Neural cell (in vitro differentiated cells): ENCODE measurements at regions not wholly inside any gene's neighbourhood (a gene's known extent, or its start where the extent isn't known, plus 50 kb on each side); places are given as distances from the start of the nearest gene placed in this dataset.
A peak's percentile ranks its signal among the peaks of the same experiment; 100 is the strongest.

Source experiments
- H2AFZ ChIP-seq: fragments of 200-600, 300-800 bp; sonication (generic), shearing (Covaris generic); 2 replicates; pipeline ENCODE4 v1.6.0; 2014; ENCODE audit warnings: low read depth, mild to moderate bottlenecking, antibody characterized with exemption, low read length, moderate library complexity
- H3F3A ChIP-seq: fragments of 200-600 bp; shearing (Covaris generic); 2 replicates; pipeline ENCODE4 v1.6.1; 2016; ENCODE audit warnings: mild to moderate bottlenecking, moderate library complexity, mixed read lengths, antibody characterized with exemption, low read length; ENCODE audit not compliant: insufficient read depth, poor library complexity, severe bottlenecking
- H3K27ac ChIP-seq: fragments of 200-600, 300-800 bp; sonication (generic), shearing (Covaris generic); 2 replicates; pipeline ENCODE4 v1.5.1; 2014; ENCODE audit warnings: mild to moderate bottlenecking, low read length, moderate library complexity
- H3K27me3 ChIP-seq: fragments of 300-800, 200-600 bp; sonication (generic), shearing (Covaris generic); 2 replicates; pipeline ENCODE4 v1.6.0; 2014; ENCODE audit warnings: mild to moderate bottlenecking, low read depth, low read length, moderate library complexity; ENCODE audit not compliant: insufficient read depth
- H3K36me3 ChIP-seq: fragments of 300-800, 200-600 bp; sonication (generic), shearing (Covaris generic); 2 replicates; pipeline ENCODE4 v1.5.1; 2014; ENCODE audit warnings: mild to moderate bottlenecking, antibody characterized with exemption, low read length, moderate library complexity; ENCODE audit not compliant: insufficient read depth
- H3K4me2 ChIP-seq: fragments of 300-800, 200-600 bp; sonication (generic), shearing (Covaris generic); 2 replicates; pipeline ENCODE4 v1.6.0; 2014; ENCODE audit warnings: mild to moderate bottlenecking, low read length
- H3K4me3 ChIP-seq: fragments of 300-800, 200-600 bp; sonication (generic), shearing (Covaris generic); 2 replicates; pipeline ENCODE4 v1.5.1; 2014; ENCODE audit warnings: mild to moderate bottlenecking, low read length, moderate library complexity
- H3K79me2 ChIP-seq: fragments of 200-600 bp; shearing (Covaris generic); replicated peaks from 2 replicates; pipeline ENCODE4 v1.6.0; 2014; ENCODE audit warnings: mild to moderate bottlenecking, low read length, moderate library complexity; ENCODE audit not compliant: insufficient read depth
- H3K9ac ChIP-seq: fragments of 300-800, 200-600 bp; sonication (generic), shearing (Covaris generic); 2 replicates; pipeline ENCODE4 v1.6.1; 2016; ENCODE audit warnings: mild to moderate bottlenecking, low read length, mixed read lengths
- H3K9me2 ChIP-seq: fragments of 200-600 bp; shearing (Covaris generic); 2 replicates; pipeline ENCODE4 v1.6.1; 2016; ENCODE audit warnings: mild to moderate bottlenecking, low read length, mixed read lengths; ENCODE audit not compliant: insufficient read depth
- H3K9me3 ChIP-seq: fragments of 200-600, 300-800 bp; sonication (generic), shearing (Covaris generic); 2 replicates; pipeline ENCODE4 v1.6.1; 2016; ENCODE audit warnings: mild to moderate bottlenecking, mixed run types, low read length, moderate library complexity, mixed read lengths
- H4K20me1 ChIP-seq: fragments of 200-600 bp; shearing (Covaris generic); 2 replicates; pipeline ENCODE4 v1.6.1; 2016; ENCODE audit warnings: mild to moderate bottlenecking, mixed run types; ENCODE audit not compliant: insufficient read depth
- EP300 ChIP-seq: fragments of 450-650 bp; conservative IDR thresholded peaks from 2 replicates; pipeline ENCODE4 v1.6.1; 2014; ENCODE audit warnings: antibody characterized with exemption, mild to moderate bottlenecking, moderate library complexity; ENCODE audit not compliant: poor library complexity, severe bottlenecking
- EZH2 ChIP-seq: fragments of 200-600, 300-800 bp; shearing (Covaris generic), sonication (generic); IDR thresholded peaks from 2 replicates; pipeline ENCODE4 v1.6.1; 2014; ENCODE audit warnings: antibody characterized with exemption, low read length, borderline replicate concordance, mild to moderate bottlenecking; ENCODE audit not compliant: insufficient read depth, poor library complexity, severe bottlenecking
- MXI1 ChIP-seq: fragments of 450-650 bp; conservative IDR thresholded peaks from 2 replicates; pipeline ENCODE4 v1.6.1; 2014; ENCODE audit warnings: antibody characterized with exemption, mild to moderate bottlenecking; ENCODE audit not compliant: poor library complexity, severe bottlenecking
- POLR2AphosphoS5 ChIP-seq: IDR thresholded peaks from 2 replicates; pipeline ENCODE4 v1.6.1; 2012
- RAD21 ChIP-seq: fragments of 450-650 bp; conservative IDR thresholded peaks from 2 replicates; pipeline ENCODE4 v1.6.1; 2014; ENCODE audit warnings: antibody characterized with exemption, mild to moderate bottlenecking, moderate library complexity
- SMC3 ChIP-seq: fragments of 450-650 bp; conservative IDR thresholded peaks from 2 replicates; pipeline ENCODE4 v1.6.1; 2014; ENCODE audit warnings: antibody characterized with exemption, mild to moderate bottlenecking, moderate library complexity; ENCODE audit not compliant: poor library complexity
- TAF1 ChIP-seq: IDR thresholded peaks from 2 replicates; pipeline ENCODE4 v1.6.1; 2012; ENCODE audit warnings: low read depth
- TF ChIP-seq, protein P1 (sequence below): IDR thresholded peaks from 2 replicates; pipeline ENCODE4 v1.6.1; 2012; ENCODE audit warnings: borderline replicate concordance
- TF ChIP-seq, protein P2 (sequence below): fragments of 450-650 bp; IDR thresholded peaks from 2 replicates; pipeline ENCODE4 v1.5.1; 2014; ENCODE audit warnings: antibody characterized with exemption, mild to moderate bottlenecking, moderate library complexity; ENCODE audit not compliant: poor library complexity, severe bottlenecking

DNA sequence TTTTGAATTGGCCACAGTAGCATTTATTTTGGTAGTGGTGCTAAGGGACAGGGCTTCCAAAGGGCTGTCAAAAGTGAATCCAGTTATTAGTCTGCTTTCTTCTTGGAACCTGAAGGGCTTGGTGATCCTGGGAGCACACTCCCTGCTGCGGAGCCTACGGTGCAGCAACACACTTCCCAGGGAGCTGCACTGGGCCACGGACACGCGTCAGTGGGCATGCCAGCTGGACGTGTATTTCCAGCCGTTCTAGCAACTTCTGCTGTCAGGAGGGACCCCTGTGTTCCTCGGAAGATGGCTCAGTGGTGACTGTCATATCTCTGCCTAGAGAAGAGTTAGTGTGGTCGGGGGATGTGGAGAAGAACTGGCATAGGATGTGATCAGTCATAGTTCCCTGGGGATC is 204.6 kb downstream of the SOCS6 start:
- TF ChIP-seq, protein P1, sequence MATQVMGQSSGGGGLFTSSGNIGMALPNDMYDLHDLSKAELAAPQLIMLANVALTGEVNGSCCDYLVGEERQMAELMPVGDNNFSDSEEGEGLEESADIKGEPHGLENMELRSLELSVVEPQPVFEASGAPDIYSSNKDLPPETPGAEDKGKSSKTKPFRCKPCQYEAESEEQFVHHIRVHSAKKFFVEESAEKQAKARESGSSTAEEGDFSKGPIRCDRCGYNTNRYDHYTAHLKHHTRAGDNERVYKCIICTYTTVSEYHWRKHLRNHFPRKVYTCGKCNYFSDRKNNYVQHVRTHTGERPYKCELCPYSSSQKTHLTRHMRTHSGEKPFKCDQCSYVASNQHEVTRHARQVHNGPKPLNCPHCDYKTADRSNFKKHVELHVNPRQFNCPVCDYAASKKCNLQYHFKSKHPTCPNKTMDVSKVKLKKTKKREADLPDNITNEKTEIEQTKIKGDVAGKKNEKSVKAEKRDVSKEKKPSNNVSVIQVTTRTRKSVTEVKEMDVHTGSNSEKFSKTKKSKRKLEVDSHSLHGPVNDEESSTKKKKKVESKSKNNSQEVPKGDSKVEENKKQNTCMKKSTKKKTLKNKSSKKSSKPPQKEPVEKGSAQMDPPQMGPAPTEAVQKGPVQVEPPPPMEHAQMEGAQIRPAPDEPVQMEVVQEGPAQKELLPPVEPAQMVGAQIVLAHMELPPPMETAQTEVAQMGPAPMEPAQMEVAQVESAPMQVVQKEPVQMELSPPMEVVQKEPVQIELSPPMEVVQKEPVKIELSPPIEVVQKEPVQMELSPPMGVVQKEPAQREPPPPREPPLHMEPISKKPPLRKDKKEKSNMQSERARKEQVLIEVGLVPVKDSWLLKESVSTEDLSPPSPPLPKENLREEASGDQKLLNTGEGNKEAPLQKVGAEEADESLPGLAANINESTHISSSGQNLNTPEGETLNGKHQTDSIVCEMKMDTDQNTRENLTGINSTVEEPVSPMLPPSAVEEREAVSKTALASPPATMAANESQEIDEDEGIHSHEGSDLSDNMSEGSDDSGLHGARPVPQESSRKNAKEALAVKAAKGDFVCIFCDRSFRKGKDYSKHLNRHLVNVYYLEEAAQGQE, result no peak
- TF ChIP-seq EZH2 (no peak), TAF1 (no peak), RAD21 (no peak), MXI1 (no peak), EP300 (no peak), SMC3 (no peak), POLR2AphosphoS5 (no peak)
- TF ChIP-seq, protein P2, sequence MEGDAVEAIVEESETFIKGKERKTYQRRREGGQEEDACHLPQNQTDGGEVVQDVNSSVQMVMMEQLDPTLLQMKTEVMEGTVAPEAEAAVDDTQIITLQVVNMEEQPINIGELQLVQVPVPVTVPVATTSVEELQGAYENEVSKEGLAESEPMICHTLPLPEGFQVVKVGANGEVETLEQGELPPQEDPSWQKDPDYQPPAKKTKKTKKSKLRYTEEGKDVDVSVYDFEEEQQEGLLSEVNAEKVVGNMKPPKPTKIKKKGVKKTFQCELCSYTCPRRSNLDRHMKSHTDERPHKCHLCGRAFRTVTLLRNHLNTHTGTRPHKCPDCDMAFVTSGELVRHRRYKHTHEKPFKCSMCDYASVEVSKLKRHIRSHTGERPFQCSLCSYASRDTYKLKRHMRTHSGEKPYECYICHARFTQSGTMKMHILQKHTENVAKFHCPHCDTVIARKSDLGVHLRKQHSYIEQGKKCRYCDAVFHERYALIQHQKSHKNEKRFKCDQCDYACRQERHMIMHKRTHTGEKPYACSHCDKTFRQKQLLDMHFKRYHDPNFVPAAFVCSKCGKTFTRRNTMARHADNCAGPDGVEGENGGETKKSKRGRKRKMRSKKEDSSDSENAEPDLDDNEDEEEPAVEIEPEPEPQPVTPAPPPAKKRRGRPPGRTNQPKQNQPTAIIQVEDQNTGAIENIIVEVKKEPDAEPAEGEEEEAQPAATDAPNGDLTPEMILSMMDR, result no peak
- no peaks in the 10 kb centered on the region for H3K79me2 ChIP-seq
- no peaks in the 10 kb centered on the region for H3K9me2 ChIP-seq
- no peaks in the 10 kb centered on the region for H3K9me3 ChIP-seq
- no peaks in the 10 kb centered on the region for H3K36me3 ChIP-seq
- no peak overlapping the region for H3K4me3 ChIP-seq
- no peaks in the 10 kb centered on the region for H4K20me1 ChIP-seq
- no peak overlapping the region for H3K4me2 ChIP-seq
- H3K9ac ChIP-seq, result no peak overlapping the region
- H3K27me3 ChIP-seq, result no peaks in the 10 kb centered on the region
- H3K27ac ChIP-seq, result no peak overlapping the region
- no peak overlapping the region for H2AFZ ChIP-seq
- no peaks in the 10 kb centered on the region for H3F3A ChIP-seq

DNA sequence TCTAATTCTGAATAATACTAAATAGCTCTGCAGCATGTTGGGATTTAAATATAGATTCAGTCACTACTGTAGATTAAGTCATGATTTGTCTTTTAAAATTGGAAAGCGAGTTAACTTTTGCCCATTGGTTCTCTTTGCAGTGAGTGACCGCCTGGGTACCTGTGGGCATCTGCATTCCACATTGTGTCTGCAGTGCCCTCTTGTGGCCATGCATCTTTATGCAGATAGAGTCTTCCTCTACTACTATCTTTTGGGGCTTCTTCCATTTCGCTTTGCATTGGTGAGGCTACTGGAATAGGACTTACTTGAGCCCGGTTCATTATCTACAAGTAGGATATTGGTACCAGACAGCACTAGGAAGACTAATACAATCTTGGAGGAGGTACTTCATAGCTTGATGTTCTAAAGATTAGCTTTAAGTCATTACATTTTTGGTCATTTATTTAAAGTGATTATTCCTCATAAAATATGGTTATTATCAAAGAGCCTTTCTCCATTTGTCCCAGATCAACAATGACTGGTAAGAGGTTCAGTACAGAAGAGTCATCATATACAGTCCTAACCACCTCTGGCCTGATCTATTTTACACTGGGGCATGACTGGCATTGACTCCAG is 203.0 kb downstream of the SOCS6 start:
- H4K20me1 ChIP-seq, result no peaks in the 10 kb centered on the region
- no peaks in the 10 kb centered on the region for H3K9me2 ChIP-seq
- no peaks in the 10 kb centered on the region for H3F3A ChIP-seq
- no peaks in the 10 kb centered on the region for H3K27me3 ChIP-seq
- TF ChIP-seq SMC3 (peak; percentile 48), TAF1 (no peak), MXI1 (no peak), EP300 (no peak), POLR2AphosphoS5 (no peak), EZH2 (no peak), RAD21 (no peak)
- TF ChIP-seq, protein P2, result peak; percentile 45
- TF ChIP-seq, protein P1, result no peak
- H3K27ac ChIP-seq, result no peak overlapping the region
- H3K4me3 ChIP-seq, result no peak overlapping the region
- H2AFZ ChIP-seq, result no peak overlapping the region
- no peak overlapping the region for H3K9ac ChIP-seq
- H3K4me2 ChIP-seq, result no peak overlapping the region
- no peaks in the 10 kb centered on the region for H3K9me3 ChIP-seq
- no peaks in the 10 kb centered on the region for H3K79me2 ChIP-seq
- H3K36me3 ChIP-seq, result no peaks in the 10 kb centered on the region
